ENCODE measurements at regions not wholly inside any gene's neighbourhood (a gene's known extent, or its start where the extent isn't known, plus 50 kb on each side); places are given as distances from the start of the nearest gene placed in this dataset.

DNA sequence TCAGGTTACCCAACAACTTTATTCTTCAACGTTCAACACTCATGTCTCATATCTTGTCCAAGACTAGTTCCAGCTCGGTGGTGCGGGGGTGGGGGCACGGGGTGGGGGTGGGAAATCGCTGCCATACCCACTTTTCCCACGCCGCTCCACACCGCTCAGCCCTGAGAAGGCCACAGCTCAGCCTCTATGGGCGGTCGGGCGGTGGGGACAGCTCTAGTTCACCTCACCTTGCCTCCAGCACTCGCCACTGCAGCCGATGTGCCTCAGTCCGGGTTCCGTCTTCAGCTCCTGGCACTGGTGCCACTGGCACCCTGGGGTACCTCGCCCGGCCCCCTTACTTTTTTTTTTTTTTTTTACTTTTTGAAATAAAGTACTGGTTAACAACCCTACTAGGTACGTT lies 522.2 kb downstream of the PCDH19 start:
- H3K27ac ChIP-seq (ENCODE audit: low read depth, low read length), result no peak overlapping the region
- no peaks in the 10 kb centered on the region for H3K9me3 ChIP-seq (ENCODE audit: control insufficient read depth in 1 of 2, insufficient read depth in 1 of 2, low read depth in 1 of 2, low read length in 2 of 2)
- H3K9me2 ChIP-seq (ENCODE audit: insufficient read depth), result no peaks in the 10 kb centered on the region
- no peak overlapping the region for H3K4me3 ChIP-seq (replicated peaks in 1 of 2; ENCODE audit: low read depth in 1 of 2, low read length in 2 of 2)
- H4K20me1 ChIP-seq (ENCODE audit: insufficient read depth), result no peaks in the 10 kb centered on the region
- H3K4me2 ChIP-seq (ENCODE audit: low read length), result no peak overlapping the region
- no peak for DNase-seq (ENCODE audit: low read depth, low spot score)
- no peaks in the 10 kb centered on the region for H3K4me1 ChIP-seq (ENCODE audit: control insufficient read depth in 1 of 2, insufficient read depth in 2 of 2, low read length in 2 of 2)
- H3K36me3 ChIP-seq (ENCODE audit: control insufficient read depth in 1 of 2, insufficient read depth in 2 of 2, low read length in 2 of 2), result no peaks in the 10 kb centered on the region
- H3K27me3 ChIP-seq (ENCODE audit: insufficient read depth, low read length), result no peaks in the 10 kb centered on the region
- ATAC-seq, result no peak
- H3K79me2 ChIP-seq (ENCODE audit: insufficient read depth, low read length), result no peaks in the 10 kb centered on the region
- CTCF ChIA-PET, result no interaction called here
- H2AFZ ChIP-seq (ENCODE audit: low read depth, low read length, poor library complexity, severe bottlenecking), result no peak overlapping the region
- POLR2A ChIA-PET, result no interaction called here
- H3K9ac ChIP-seq (ENCODE audit: low read length), result no peak overlapping the region
- intact Hi-C loops (cut with micrococcal nuclease), result no loop called here
- BruUV-seq (replicated peaks), result no TSS peak
- TF ChIP-seq, protein P1, sequence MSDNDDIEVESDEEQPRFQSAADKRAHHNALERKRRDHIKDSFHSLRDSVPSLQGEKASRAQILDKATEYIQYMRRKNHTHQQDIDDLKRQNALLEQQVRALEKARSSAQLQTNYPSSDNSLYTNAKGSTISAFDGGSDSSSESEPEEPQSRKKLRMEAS (IDR thresholded peaks at IDR 0.05), result no peak
- TF ChIP-seq EZH2phosphoT487 (IDR thresholded peaks at IDR 0.05; ENCODE audit: borderline replicate concordance) (no peak), JUND (IDR thresholded peaks at IDR 0.05) (no peak), SRF (IDR thresholded peaks at IDR 0.05; ENCODE audit: low read depth) (no peak), ELF1 (IDR thresholded peaks at IDR 0.05; ENCODE audit: borderline replicate concordance, low read depth) (no peak), SP1 (IDR thresholded peaks at IDR 0.05; ENCODE audit: low read depth) (no peak), RAD21 (IDR thresholded peaks at IDR 0.05; ENCODE audit: low read depth) (no peak), FOSL1 (IDR thresholded peaks at IDR 0.05; ENCODE audit: low read depth) (no peak), YY1 (IDR thresholded peaks at IDR 0.05; ENCODE audit: extremely low read depth, insufficient replicate concordance, low read depth, low read length) (no peak)
- RAD21 ChIA-PET (ENCODE audit: low non-redundant PET in 1 of 2, low total read pairs in 2 of 2, uncharacterized antibody in 2 of 2, unreplicated experiment in 2 of 2), result no interaction called here

DNA sequence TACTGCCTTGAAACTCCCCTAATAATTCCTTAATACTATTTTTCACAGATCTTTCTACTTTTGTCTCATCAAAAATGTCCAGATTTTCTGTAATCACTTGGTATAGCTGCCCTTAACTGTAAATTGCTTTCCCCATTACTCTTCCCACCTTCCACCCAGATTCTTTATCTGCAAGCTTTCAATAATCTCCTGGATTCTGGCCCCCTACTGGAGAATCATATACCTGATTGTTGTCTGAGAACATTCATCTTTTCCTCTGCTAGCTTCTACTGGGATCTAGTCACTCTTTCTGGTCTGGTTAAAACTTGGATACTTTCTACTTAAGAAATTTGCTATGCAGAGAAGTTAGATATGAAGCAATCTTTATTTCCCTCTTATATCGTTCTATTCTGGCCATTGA lies 552.6 kb downstream of the PCDH19 start:
- CTCF ChIA-PET, result no interaction called here
- no peaks in the 10 kb centered on the region for H3K79me2 ChIP-seq (ENCODE audit: insufficient read depth, low read length)
- no peaks in the 10 kb centered on the region for H3K9me2 ChIP-seq (ENCODE audit: insufficient read depth)
- RAD21 ChIA-PET (ENCODE audit: low non-redundant PET in 1 of 2, low total read pairs in 2 of 2, uncharacterized antibody in 2 of 2, unreplicated experiment in 2 of 2), result no interaction called here
- DNase-seq (ENCODE audit: low read depth, low spot score), result no peak
- H4K20me1 ChIP-seq (ENCODE audit: insufficient read depth), result no peaks in the 10 kb centered on the region
- no peak overlapping the region for H3K27ac ChIP-seq (ENCODE audit: low read depth, low read length)
- TF ChIP-seq POLR2AphosphoS5 (IDR thresholded peaks at IDR 0.05; ENCODE audit: low read depth, low read length) (no peak), SIN3A (IDR thresholded peaks at IDR 0.05; ENCODE audit: low read depth) (no peak), EZH2 (IDR thresholded peaks at IDR 0.05) (no peak), ZFX (IDR thresholded peaks at IDR 0.05) (no peak), YY1 (IDR thresholded peaks at IDR 0.05; ENCODE audit: extremely low read depth, insufficient replicate concordance, low read depth, low read length) (no peak), RAD21 (IDR thresholded peaks at IDR 0.05; ENCODE audit: low read depth) (no peak), CBX3 (IDR thresholded peaks at IDR 0.05; ENCODE audit: low read depth) (no peak), JUND (IDR thresholded peaks at IDR 0.05) (no peak), TCF7L2 (IDR thresholded peaks at IDR 0.05; ENCODE audit: borderline replicate concordance, extremely low read depth, insufficient read depth, insufficient read length) (no peak), ELF1 (IDR thresholded peaks at IDR 0.05; ENCODE audit: borderline replicate concordance, low read depth) (no peak), SP1 (IDR thresholded peaks at IDR 0.05; ENCODE audit: low read depth) (no peak), SRF (IDR thresholded peaks at IDR 0.05; ENCODE audit: low read depth) (no peak), EGR1 (IDR thresholded peaks at IDR 0.05; ENCODE audit: low read depth) (no peak)
- TF ChIP-seq, protein P2, sequence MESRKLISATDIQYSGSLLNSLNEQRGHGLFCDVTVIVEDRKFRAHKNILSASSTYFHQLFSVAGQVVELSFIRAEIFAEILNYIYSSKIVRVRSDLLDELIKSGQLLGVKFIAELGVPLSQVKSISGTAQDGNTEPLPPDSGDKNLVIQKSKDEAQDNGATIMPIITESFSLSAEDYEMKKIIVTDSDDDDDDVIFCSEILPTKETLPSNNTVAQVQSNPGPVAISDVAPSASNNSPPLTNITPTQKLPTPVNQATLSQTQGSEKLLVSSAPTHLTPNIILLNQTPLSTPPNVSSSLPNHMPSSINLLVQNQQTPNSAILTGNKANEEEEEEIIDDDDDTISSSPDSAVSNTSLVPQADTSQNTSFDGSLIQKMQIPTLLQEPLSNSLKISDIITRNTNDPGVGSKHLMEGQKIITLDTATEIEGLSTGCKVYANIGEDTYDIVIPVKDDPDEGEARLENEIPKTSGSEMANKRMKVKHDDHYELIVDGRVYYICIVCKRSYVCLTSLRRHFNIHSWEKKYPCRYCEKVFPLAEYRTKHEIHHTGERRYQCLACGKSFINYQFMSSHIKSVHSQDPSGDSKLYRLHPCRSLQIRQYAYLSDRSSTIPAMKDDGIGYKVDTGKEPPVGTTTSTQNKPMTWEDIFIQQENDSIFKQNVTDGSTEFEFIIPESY (IDR thresholded peaks at IDR 0.05; ENCODE audit: extremely low read depth, insufficient replicate concordance, low read length), result no peak
- no peak overlapping the region for H3K9ac ChIP-seq (ENCODE audit: low read length)
- no peaks in the 10 kb centered on the region for H3K27me3 ChIP-seq (ENCODE audit: insufficient read depth, low read length)
- H3K4me2 ChIP-seq (ENCODE audit: low read length), result no peak overlapping the region
- H3K4me1 ChIP-seq (ENCODE audit: control insufficient read depth in 1 of 2, insufficient read depth in 2 of 2, low read length in 2 of 2), result no peaks in the 10 kb centered on the region
- H2AFZ ChIP-seq (ENCODE audit: low read depth, low read length, poor library complexity, severe bottlenecking), result no peak overlapping the region
- intact Hi-C loops (cut with micrococcal nuclease), result no loop called here
- BruUV-seq (replicated peaks), result no TSS peak
- H3K36me3 ChIP-seq (ENCODE audit: control insufficient read depth in 1 of 2, insufficient read depth in 2 of 2, low read length in 2 of 2), result no peaks in the 10 kb centered on the region
- POLR2A ChIA-PET, result no interaction called here
- H3K4me3 ChIP-seq (replicated peaks in 1 of 2; ENCODE audit: low read depth in 1 of 2, low read length in 2 of 2), result no peak overlapping the region
- no peak for ATAC-seq
- H3K9me3 ChIP-seq (ENCODE audit: control insufficient read depth in 1 of 2, insufficient read depth in 1 of 2, low read depth in 1 of 2, low read length in 2 of 2), result no peaks in the 10 kb centered on the region
